ENCODE measurements at regions not wholly inside any gene's neighbourhood (a gene's known extent, or its start where the extent isn't known, plus 50 kb on each side); places are given as distances from the start of the nearest gene placed in this dataset.

- TF ChIP-seq CTCF (IDR thresholded peaks at IDR 0.05; ENCODE audit: low read depth, low read length) (no peak), EZH2phosphoT487 (IDR thresholded peaks at IDR 0.05; ENCODE audit: low read depth) (no peak)
- no peaks in the 10 kb centered on the region for H3K79me2 ChIP-seq (ENCODE audit: low read length)
- no peak overlapping the region for H3K4me2 ChIP-seq (ENCODE audit: low read length)
- no peak overlapping the region for H3K27ac ChIP-seq (ENCODE audit: low read length)
- no peaks in the 10 kb centered on the region for H3K4me1 ChIP-seq (ENCODE audit: low read length)
- no peaks in the 10 kb centered on the region for H3K36me3 ChIP-seq (replicated peaks; ENCODE audit: low read depth, low read length)
- peaks cover 25% of the 10 kb centered on the region for H3K27me3 ChIP-seq (ENCODE audit: low read depth, low read length)
- no peak overlapping the region for H3K9ac ChIP-seq (ENCODE audit: low read length)
- no peak overlapping the region for H2AFZ ChIP-seq (ENCODE audit: low read depth, low read length)
- H3K4me3 ChIP-seq (ENCODE audit: low read length): no peak overlapping the region
- H3K9me3 ChIP-seq (ENCODE audit: insufficient read depth, low read length): no peaks in the 10 kb centered on the region
- H4K20me1 ChIP-seq (ENCODE audit: insufficient read depth, low read length): no peaks in the 10 kb centered on the region
Observed at GRCh38 chr20:37611346-37611745, 82.5 kb upstream of the CTNNBL1 start.

- H3K79me2 ChIP-seq (ENCODE audit: low read length): no peaks in the 10 kb centered on the region
- no peak overlapping the region for H3K4me2 ChIP-seq (ENCODE audit: low read length)
- H3K36me3 ChIP-seq (replicated peaks; ENCODE audit: low read depth, low read length): no peaks in the 10 kb centered on the region
- H3K4me3 ChIP-seq (ENCODE audit: low read length): no peak overlapping the region
- no peaks in the 10 kb centered on the region for H4K20me1 ChIP-seq (ENCODE audit: insufficient read depth, low read length)
- no peaks in the 10 kb centered on the region for H3K4me1 ChIP-seq (ENCODE audit: low read length)
- H3K9ac ChIP-seq (ENCODE audit: low read length): no peak overlapping the region
- peaks cover 26% of the 10 kb centered on the region for H3K27me3 ChIP-seq (ENCODE audit: low read depth, low read length)
- H3K9me3 ChIP-seq (ENCODE audit: insufficient read depth, low read length): no peaks in the 10 kb centered on the region
- H3K27ac ChIP-seq (ENCODE audit: low read length): no peak overlapping the region
- H2AFZ ChIP-seq (ENCODE audit: low read depth, low read length): no peak overlapping the region
- no peak for TF ChIP-seq CTCF (IDR thresholded peaks at IDR 0.05; ENCODE audit: low read depth, low read length)
- no peak for TF ChIP-seq EZH2phosphoT487 (IDR thresholded peaks at IDR 0.05; ENCODE audit: low read depth)
Observed at GRCh38 chr20:37610203-37610798, 82.6 kb upstream of the BLCAP start.

- Histone ChIP-seq H3K9me3 (ENCODE audit: insufficient read depth, low read length) (no peaks in the 10 kb centered on the region; the same call in 1 of the 2 replicates), H3K27ac (ENCODE audit: low read length) (no peak overlapping the region), H3K4me1 (ENCODE audit: low read length) (no peaks in the 10 kb centered on the region), H4K20me1 (ENCODE audit: insufficient read depth, low read length) (no peaks in the 10 kb centered on the region), H3K4me2 (ENCODE audit: low read length) (no peak overlapping the region), H3K9ac (ENCODE audit: low read length) (no peak overlapping the region), H3K4me3 (ENCODE audit: low read length) (no peak overlapping the region), H3K36me3 (replicated peaks; ENCODE audit: low read depth, low read length) (no peaks in the 10 kb centered on the region), H3K79me2 (ENCODE audit: low read length) (no peaks in the 10 kb centered on the region), H3K27me3 (ENCODE audit: low read depth, low read length) (peaks cover 61% of the 10 kb centered on the region), H2AFZ (ENCODE audit: low read depth, low read length) (no peak overlapping the region)
- TF ChIP-seq EZH2phosphoT487 (IDR thresholded peaks at IDR 0.05; ENCODE audit: low read depth): no peak
- no peak for TF ChIP-seq CTCF (IDR thresholded peaks at IDR 0.05; ENCODE audit: low read depth, low read length)
Observed at GRCh38 chr20:37602634-37603033, 75.0 kb upstream of the BLCAP start.

GRCh38 chr20:37600486-37600885, 72.8 kb upstream of the BLCAP start:
- Histone ChIP-seq H3K27ac (ENCODE audit: low read length) (no peak overlapping the region), H3K4me3 (ENCODE audit: low read length) (no peak overlapping the region), H3K27me3 (ENCODE audit: low read depth, low read length) (peaks cover 48% of the 10 kb centered on the region), H2AFZ (ENCODE audit: low read depth, low read length) (no peak overlapping the region), H3K9me3 (ENCODE audit: insufficient read depth, low read length) (no peaks in the 10 kb centered on the region; the same call in 1 of the 2 replicates), H3K4me2 (ENCODE audit: low read length) (no peak overlapping the region), H3K9ac (ENCODE audit: low read length) (no peak overlapping the region), H3K79me2 (ENCODE audit: low read length) (no peaks in the 10 kb centered on the region), H3K36me3 (replicated peaks; ENCODE audit: low read depth, low read length) (no peaks in the 10 kb centered on the region), H3K4me1 (ENCODE audit: low read length) (no peaks in the 10 kb centered on the region), H4K20me1 (ENCODE audit: insufficient read depth, low read length) (no peaks in the 10 kb centered on the region)
- TF ChIP-seq CTCF (IDR thresholded peaks at IDR 0.05; ENCODE audit: low read depth, low read length) (peak; percentile 23), EZH2phosphoT487 (IDR thresholded peaks at IDR 0.05; ENCODE audit: low read depth) (no peak)

Data from OCI-LY3 (cell line).